WTC11 (cell line): ENCODE measurements at regions not wholly inside any gene's neighbourhood (a gene's known extent, or its start where the extent isn't known, plus 50 kb on each side); places are given as distances from the start of the nearest gene placed in this dataset.

Experiments
- CBFB ChIP-seq: sonication (generic); formaldehyde crosslinking; IDR thresholded peaks from 2 replicates; pipeline ENCODE4 v1.8.1; 2022; ENCODE audit warnings: mild to moderate bottlenecking, low read depth, missing genetic modification reagents
- MYBL2 ChIP-seq: sonication (generic); formaldehyde crosslinking; IDR thresholded peaks from 2 replicates; pipeline ENCODE4 v1.8.1; 2023; ENCODE audit warnings: mild to moderate bottlenecking, moderate library complexity, missing genetic modification reagents
- NFE2L1 ChIP-seq: sonication (generic); formaldehyde crosslinking; IDR thresholded peaks from 2 replicates; pipeline ENCODE4 v1.8.1; 2023; ENCODE audit warnings: missing genetic modification reagents
- NR2C2 ChIP-seq: sonication (generic); formaldehyde crosslinking; IDR thresholded peaks from 2 replicates; pipeline ENCODE4 v1.8.0; 2022; ENCODE audit warnings: mild to moderate bottlenecking, missing genetic modification reagents
- NR3C1 ChIP-seq: sonication (generic); formaldehyde crosslinking; conservative IDR thresholded peaks from 2 replicates; pipeline ENCODE4 v1.8.1; 2023; ENCODE audit warnings: low read depth, mild to moderate bottlenecking, missing genetic modification reagents
- SP1 ChIP-seq: sonication (generic); formaldehyde crosslinking; conservative IDR thresholded peaks from 2 replicates; pipeline ENCODE4 v1.8.1; 2022; ENCODE audit warnings: missing genetic modification reagents
- ZNF219 ChIP-seq: sonication (generic); formaldehyde crosslinking; IDR thresholded peaks from 2 replicates; pipeline ENCODE4 v1.8.0; 2023; ENCODE audit warnings: missing genetic modification reagents, mild to moderate bottlenecking, borderline replicate concordance
- ZNF232 ChIP-seq: sonication (generic); formaldehyde crosslinking; IDR thresholded peaks from 2 replicates; pipeline ENCODE4 v1.8.0; 2022; ENCODE audit warnings: mild to moderate bottlenecking, missing genetic modification reagents
- ZNF416 ChIP-seq: fragments of 250-450 bp; sonication (Bioruptor Pico); IDR thresholded peaks from 2 replicates; pipeline ENCODE4 v1.9.0; 2021; ENCODE audit warnings: mild to moderate bottlenecking, inconsistent platforms
- TF ChIP-seq, protein P1 (sequence below): fragments of 200-600 bp; IDR thresholded peaks from 2 replicates; pipeline ENCODE4 v1.8.0; 2022; ENCODE audit warnings: antibody characterized with exemption
- TF ChIP-seq, protein P2 (sequence below): sonication (generic); formaldehyde crosslinking; IDR thresholded peaks from 2 replicates; pipeline ENCODE4 v1.8.1; 2022; ENCODE audit warnings: missing genetic modification reagents, borderline replicate concordance
- TF ChIP-seq, protein P3 (sequence below): sonication (generic); formaldehyde crosslinking; IDR thresholded peaks from 2 replicates; pipeline ENCODE4 v1.8.1; 2023; ENCODE audit warnings: mild to moderate bottlenecking, missing genetic modification reagents
- TF ChIP-seq, protein P4 (sequence below): sonication (generic); formaldehyde crosslinking; IDR thresholded peaks from 2 replicates; pipeline ENCODE4 v1.8.0; 2022; ENCODE audit warnings: mild to moderate bottlenecking, missing genetic modification reagents
- TF ChIP-seq, protein P5 (sequence below): fragments of 250-450 bp; sonication (Bioruptor Pico); IDR thresholded peaks from 2 replicates; pipeline ENCODE4 v1.9.0; 2021; ENCODE audit warnings: mild to moderate bottlenecking

DNA sequence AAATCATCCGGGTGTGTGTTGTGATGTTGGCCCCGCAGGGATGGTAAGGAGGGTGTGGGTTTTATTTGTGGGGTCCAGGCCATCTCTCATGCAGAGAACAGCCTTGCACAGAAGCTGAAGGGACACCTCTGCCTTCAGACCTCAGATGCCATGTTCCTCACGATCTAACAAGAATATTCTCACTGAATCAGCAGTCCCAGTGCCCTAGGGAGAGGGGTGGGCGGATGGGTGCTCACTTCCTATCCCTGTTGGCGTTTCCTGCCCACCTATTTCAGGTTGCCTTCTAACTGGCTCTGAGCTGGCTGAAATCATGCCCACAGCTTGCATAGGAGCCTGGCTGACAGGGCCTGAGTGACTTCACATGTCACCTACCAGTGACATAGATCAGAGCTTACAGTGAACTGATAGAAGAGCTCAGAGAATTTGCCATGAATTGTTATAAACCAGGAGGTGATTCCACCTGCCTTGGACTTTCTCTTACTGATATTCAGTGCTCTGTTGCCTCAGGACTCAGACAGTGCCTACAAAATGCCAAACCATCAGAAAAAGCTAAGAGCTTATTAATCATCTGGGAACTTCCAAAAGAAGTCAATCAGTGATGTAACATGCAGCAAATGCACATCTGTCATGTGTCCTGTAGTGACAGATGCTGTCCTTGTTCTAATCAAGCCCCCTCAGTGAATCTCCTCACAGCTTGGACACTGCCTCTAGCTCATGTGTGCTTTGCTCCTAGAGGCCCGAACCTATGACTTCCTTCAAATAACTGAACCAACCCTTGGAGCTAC lies 186.8 kb upstream of the ADRA1D start:
- TF ChIP-seq, protein P1, sequence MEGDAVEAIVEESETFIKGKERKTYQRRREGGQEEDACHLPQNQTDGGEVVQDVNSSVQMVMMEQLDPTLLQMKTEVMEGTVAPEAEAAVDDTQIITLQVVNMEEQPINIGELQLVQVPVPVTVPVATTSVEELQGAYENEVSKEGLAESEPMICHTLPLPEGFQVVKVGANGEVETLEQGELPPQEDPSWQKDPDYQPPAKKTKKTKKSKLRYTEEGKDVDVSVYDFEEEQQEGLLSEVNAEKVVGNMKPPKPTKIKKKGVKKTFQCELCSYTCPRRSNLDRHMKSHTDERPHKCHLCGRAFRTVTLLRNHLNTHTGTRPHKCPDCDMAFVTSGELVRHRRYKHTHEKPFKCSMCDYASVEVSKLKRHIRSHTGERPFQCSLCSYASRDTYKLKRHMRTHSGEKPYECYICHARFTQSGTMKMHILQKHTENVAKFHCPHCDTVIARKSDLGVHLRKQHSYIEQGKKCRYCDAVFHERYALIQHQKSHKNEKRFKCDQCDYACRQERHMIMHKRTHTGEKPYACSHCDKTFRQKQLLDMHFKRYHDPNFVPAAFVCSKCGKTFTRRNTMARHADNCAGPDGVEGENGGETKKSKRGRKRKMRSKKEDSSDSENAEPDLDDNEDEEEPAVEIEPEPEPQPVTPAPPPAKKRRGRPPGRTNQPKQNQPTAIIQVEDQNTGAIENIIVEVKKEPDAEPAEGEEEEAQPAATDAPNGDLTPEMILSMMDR: no peak
- TF ChIP-seq, protein P2, sequence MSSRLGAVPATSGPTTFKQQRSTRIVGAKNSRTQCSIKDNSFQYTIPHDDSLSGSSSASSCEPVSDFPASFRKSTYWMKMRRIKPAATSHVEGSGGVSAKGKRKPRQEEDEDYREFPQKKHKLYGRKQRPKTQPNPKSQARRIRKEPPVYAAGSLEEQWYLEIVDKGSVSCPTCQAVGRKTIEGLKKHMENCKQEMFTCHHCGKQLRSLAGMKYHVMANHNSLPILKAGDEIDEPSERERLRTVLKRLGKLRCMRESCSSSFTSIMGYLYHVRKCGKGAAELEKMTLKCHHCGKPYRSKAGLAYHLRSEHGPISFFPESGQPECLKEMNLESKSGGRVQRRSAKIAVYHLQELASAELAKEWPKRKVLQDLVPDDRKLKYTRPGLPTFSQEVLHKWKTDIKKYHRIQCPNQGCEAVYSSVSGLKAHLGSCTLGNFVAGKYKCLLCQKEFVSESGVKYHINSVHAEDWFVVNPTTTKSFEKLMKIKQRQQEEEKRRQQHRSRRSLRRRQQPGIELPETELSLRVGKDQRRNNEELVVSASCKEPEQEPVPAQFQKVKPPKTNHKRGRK (CRISPR knock-in tag): no peak
- TF ChIP-seq NR2C2 (CRISPR knock-in tag) (no peak), NR3C1 (CRISPR knock-in tag) (no peak), ZNF416 (no peak), NFE2L1 (CRISPR knock-in tag) (no peak), MYBL2 (CRISPR knock-in tag) (no peak), ZNF232 (CRISPR knock-in tag) (no peak), CBFB (CRISPR knock-in tag) (no peak), ZNF219 (no peak), SP1 (CRISPR knock-in tag) (no peak)
- TF ChIP-seq, protein P3, sequence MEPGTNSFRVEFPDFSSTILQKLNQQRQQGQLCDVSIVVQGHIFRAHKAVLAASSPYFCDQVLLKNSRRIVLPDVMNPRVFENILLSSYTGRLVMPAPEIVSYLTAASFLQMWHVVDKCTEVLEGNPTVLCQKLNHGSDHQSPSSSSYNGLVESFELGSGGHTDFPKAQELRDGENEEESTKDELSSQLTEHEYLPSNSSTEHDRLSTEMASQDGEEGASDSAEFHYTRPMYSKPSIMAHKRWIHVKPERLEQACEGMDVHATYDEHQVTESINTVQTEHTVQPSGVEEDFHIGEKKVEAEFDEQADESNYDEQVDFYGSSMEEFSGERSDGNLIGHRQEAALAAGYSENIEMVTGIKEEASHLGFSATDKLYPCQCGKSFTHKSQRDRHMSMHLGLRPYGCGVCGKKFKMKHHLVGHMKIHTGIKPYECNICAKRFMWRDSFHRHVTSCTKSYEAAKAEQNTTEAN (CRISPR knock-in tag): no peak
- TF ChIP-seq, protein P4, sequence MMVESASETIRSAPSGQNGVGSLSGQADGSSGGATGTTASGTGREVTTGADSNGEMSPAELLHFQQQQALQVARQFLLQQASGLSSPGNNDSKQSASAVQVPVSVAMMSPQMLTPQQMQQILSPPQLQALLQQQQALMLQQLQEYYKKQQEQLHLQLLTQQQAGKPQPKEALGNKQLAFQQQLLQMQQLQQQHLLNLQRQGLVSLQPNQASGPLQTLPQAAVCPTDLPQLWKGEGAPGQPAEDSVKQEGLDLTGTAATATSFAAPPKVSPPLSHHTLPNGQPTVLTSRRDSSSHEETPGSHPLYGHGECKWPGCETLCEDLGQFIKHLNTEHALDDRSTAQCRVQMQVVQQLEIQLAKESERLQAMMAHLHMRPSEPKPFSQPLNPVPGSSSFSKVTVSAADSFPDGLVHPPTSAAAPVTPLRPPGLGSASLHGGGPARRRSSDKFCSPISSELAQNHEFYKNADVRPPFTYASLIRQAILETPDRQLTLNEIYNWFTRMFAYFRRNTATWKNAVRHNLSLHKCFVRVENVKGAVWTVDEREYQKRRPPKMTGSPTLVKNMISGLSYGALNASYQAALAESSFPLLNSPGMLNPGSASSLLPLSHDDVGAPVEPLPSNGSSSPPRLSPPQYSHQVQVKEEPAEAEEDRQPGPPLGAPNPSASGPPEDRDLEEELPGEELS (CRISPR knock-in tag): no peak
- TF ChIP-seq, protein P5, sequence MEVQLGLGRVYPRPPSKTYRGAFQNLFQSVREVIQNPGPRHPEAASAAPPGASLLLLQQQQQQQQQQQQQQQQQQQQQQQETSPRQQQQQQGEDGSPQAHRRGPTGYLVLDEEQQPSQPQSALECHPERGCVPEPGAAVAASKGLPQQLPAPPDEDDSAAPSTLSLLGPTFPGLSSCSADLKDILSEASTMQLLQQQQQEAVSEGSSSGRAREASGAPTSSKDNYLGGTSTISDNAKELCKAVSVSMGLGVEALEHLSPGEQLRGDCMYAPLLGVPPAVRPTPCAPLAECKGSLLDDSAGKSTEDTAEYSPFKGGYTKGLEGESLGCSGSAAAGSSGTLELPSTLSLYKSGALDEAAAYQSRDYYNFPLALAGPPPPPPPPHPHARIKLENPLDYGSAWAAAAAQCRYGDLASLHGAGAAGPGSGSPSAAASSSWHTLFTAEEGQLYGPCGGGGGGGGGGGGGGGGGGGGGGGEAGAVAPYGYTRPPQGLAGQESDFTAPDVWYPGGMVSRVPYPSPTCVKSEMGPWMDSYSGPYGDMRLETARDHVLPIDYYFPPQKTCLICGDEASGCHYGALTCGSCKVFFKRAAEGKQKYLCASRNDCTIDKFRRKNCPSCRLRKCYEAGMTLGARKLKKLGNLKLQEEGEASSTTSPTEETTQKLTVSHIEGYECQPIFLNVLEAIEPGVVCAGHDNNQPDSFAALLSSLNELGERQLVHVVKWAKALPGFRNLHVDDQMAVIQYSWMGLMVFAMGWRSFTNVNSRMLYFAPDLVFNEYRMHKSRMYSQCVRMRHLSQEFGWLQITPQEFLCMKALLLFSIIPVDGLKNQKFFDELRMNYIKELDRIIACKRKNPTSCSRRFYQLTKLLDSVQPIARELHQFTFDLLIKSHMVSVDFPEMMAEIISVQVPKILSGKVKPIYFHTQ (CRISPR knock-in tag): no peak
